ENCODE measurements at regions not wholly inside any gene's neighbourhood (a gene's known extent, or its start where the extent isn't known, plus 50 kb on each side); places are given as distances from the start of the nearest gene placed in this dataset.

DNA sequence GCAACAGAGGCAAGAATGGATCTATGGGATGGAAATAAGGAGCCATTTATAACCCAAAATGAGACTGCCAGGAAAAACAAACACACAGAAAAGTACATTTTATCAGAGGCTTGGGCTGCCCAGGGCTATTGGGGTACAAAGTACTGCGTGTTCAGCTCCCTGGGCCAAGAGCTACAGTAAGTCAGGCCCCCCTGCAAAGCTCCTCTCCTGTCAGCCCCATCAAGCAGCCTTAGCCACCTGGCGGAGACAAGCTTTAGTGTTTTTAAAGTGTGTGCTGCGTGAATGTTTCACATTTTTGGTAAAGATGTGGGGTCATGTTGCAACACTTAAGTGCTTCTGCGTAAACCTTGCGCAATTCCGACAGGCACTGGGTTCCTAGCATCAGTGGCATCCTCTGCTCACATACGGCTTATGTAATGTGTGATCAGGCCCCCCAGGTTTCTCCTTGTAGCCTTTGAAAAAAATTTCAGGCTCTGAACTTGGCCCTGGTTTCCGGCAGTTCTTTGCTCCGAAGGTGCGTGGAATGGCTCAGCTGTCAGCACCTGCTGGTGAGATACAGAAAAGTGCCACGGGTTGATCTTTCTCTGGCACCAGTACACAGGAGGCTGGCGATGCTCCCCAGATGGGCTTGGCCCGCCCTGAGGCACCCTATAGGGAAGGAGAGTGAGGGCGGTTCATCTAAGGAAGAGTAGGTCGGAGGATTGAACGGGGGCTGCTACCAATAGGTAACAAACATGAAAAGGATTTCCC lies 198.7 kb upstream of the EEA1 start:
- Histone ChIP-seq H3K4ac (ENCODE audit: low read depth, low read length) (no peak overlapping the region), H3K9ac (ENCODE audit: low read length) (no peak overlapping the region), H2AFZ (ENCODE audit: insufficient read depth, low read length, poor library complexity) (no peak overlapping the region), H2BK120ac (ENCODE audit: insufficient read depth, low read length, poor library complexity) (no peak overlapping the region), H4K8ac (ENCODE audit: low read depth, low read length) (no peak overlapping the region), H3K4me1 (ENCODE audit: control insufficient read depth in 1 of 2, insufficient read depth in 2 of 2, low read length in 2 of 2) (peaks cover 7 to 9% of the 10 kb centered on the region in 2 experiments), H2BK5ac (ENCODE audit: low read depth, low read length, poor library complexity) (no peak overlapping the region), H3K27ac (ENCODE audit: low read depth, low read length) (no peak overlapping the region), H3K36me3 (ENCODE audit: control insufficient read depth in 1 of 2, insufficient read depth in 2 of 2, low read length in 2 of 2) (no peaks in the 10 kb centered on the region), H4K91ac (ENCODE audit: low read depth, low read length) (no peak overlapping the region), H2BK12ac (ENCODE audit: low read length) (no peak overlapping the region), H4K12ac (ENCODE audit: low read depth, low read length) (no peak overlapping the region), H3K18ac (ENCODE audit: low read length) (no peak overlapping the region), H3K23ac (ENCODE audit: low read length) (no peak overlapping the region), H2AK5ac (ENCODE audit: low read length) (no peak overlapping the region), H3K9me3 (ENCODE audit: insufficient read depth, low read depth, low read length) (no peaks in the 10 kb centered on the region), H3K4me2 (ENCODE audit: low read length) (no peak overlapping the region), H3K4me3 (ENCODE audit: low read depth, low read length) (no peak overlapping the region), H3K14ac (ENCODE audit: low read length) (no peak overlapping the region), H3K79me2 (ENCODE audit: control insufficient read depth, insufficient read depth, low read length, poor library complexity) (no peaks in the 10 kb centered on the region), H3K79me1 (ENCODE audit: low read length) (no peaks in the 10 kb centered on the region), H3K27me3 (ENCODE audit: insufficient read depth, low read length) (no peaks in the 10 kb centered on the region)
- DNase-seq = peak; percentile 88 to 99
- no CpG with 5 or more reads among the region's 16 CpGs for WGBS (ENCODE audit: extremely low coverage, insufficient coverage, insufficient read length)

DNA sequence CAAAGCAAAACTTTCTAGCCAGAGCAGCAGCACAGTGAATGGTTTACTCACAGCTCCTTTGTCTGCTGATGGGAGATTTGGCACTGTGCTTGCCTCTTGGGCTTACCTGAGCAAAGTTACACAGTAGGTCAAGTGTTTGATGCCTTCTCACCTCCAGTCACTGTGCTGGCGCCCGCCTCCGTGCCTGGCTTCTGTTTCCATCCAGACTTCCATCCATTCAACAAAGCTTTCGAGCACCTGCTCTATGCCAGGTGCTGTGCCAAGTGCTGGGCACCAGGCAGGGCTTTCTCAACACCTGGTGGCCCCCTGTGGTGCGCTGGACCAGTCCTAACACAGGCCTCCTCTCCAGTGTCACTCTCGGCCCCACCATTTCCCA lies 199.2 kb upstream of the EEA1 start:
- Histone ChIP-seq H3K9ac (ENCODE audit: low read length) (no peak overlapping the region), H3K4me1 (ENCODE audit: control insufficient read depth in 1 of 2, insufficient read depth in 2 of 2, low read length in 2 of 2) (peaks cover 7 to 9% of the 10 kb centered on the region in 2 experiments), H2BK5ac (ENCODE audit: low read depth, low read length, poor library complexity) (no peak overlapping the region), H4K8ac (ENCODE audit: low read depth, low read length) (no peak overlapping the region), H3K79me2 (ENCODE audit: control insufficient read depth, insufficient read depth, low read length, poor library complexity) (no peaks in the 10 kb centered on the region), H3K14ac (ENCODE audit: low read length) (no peak overlapping the region), H2AFZ (ENCODE audit: insufficient read depth, low read length, poor library complexity) (no peak overlapping the region), H3K27ac (ENCODE audit: low read depth, low read length) (no peak overlapping the region), H3K18ac (ENCODE audit: low read length) (no peak overlapping the region), H3K4me2 (ENCODE audit: low read length) (no peak overlapping the region), H3K79me1 (ENCODE audit: low read length) (no peaks in the 10 kb centered on the region), H3K9me3 (ENCODE audit: insufficient read depth, low read depth, low read length) (no peaks in the 10 kb centered on the region), H4K12ac (ENCODE audit: low read depth, low read length) (no peak overlapping the region), H3K23ac (ENCODE audit: low read length) (no peak overlapping the region), H2AK5ac (ENCODE audit: low read length) (no peak overlapping the region), H3K4me3 (ENCODE audit: low read depth, low read length) (no peak overlapping the region), H3K4ac (ENCODE audit: low read depth, low read length) (no peak overlapping the region), H2BK12ac (ENCODE audit: low read length) (no peak overlapping the region), H2BK120ac (ENCODE audit: insufficient read depth, low read length, poor library complexity) (no peak overlapping the region), H3K27me3 (ENCODE audit: insufficient read depth, low read length) (no peaks in the 10 kb centered on the region), H4K91ac (ENCODE audit: low read depth, low read length) (no peak overlapping the region), H3K36me3 (ENCODE audit: control insufficient read depth in 1 of 2, insufficient read depth in 2 of 2, low read length in 2 of 2) (no peaks in the 10 kb centered on the region)
- no peak for DNase-seq
- no CpG with 5 or more reads among the region's 6 CpGs for whole genome bisulfite sequencing (ENCODE audit: extremely low coverage, insufficient coverage, insufficient read length)

DNA sequence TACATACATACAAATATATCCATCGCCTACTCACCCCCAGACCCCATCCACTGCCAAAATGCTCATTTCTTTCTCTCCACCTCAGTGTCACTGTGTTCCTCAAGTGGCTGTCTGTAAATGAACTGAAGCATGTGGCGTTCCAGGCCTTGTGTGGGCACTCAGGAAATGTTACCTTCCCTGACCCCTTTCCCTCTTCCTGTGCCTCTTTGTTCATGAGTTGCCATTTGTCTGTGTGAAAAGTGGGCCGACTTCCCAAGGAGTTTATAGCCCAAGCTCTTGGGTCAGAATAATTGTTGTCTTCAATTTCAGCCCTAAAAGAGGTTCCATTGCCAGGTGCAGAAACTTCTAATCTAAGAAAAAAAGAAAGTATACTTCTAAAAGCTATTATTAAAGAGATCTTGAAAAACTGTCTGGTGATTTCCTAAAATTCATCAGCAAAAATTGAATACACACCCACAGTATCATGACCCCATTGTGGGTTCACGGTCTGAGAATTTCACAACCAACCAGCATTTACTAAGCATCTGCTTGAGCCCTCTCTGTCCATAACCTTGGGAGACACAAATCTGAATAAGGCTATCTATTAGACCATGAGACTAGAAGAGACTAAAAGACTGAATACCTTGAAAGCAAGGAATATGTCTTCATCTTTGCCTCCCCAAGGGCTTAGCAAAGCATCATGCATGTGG lies 201.4 kb upstream of the EEA1 start:
- 100% methylated on average over 1 of the region's 4 CpGs for WGBS (ENCODE audit: extremely low coverage, insufficient coverage, insufficient read length)
- H4K8ac ChIP-seq (ENCODE audit: low read depth, low read length) = no peak overlapping the region

DNA sequence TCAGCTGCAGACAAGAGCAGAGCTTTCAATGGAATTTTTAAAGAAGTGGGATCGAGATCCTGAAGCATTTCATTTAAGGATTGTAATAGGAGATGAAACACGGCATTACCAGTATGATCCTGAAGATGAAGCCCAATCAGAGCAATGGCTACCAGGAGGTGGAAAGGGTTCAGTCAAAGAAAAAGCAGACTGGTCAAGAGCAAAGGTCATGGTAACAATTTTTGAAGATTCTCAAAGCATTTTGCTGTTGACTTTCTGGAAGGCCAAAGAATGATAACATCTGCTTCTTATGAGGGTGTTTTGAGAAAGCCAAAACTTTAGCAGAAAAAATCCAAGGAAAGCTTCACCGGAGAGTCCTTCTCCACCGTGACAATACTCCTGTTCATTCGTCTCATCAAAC lies 204.3 kb upstream of the EEA1 start:
- no peak overlapping the region for H2BK120ac ChIP-seq (ENCODE audit: insufficient read depth, low read length, poor library complexity)
- H3K18ac ChIP-seq (ENCODE audit: low read length) = no peak overlapping the region
- no CpG with 5 or more reads among the region's 5 CpGs for WGBS (ENCODE audit: extremely low coverage, insufficient coverage, insufficient read length)
- no peak overlapping the region for H4K91ac ChIP-seq (ENCODE audit: low read depth, low read length)
- H2BK5ac ChIP-seq (ENCODE audit: low read depth, low read length, poor library complexity) = no peak overlapping the region
- no peaks in the 10 kb centered on the region for H3K36me3 ChIP-seq (ENCODE audit: control insufficient read depth in 1 of 2, insufficient read depth in 2 of 2, low read length in 2 of 2)
- H3K4me2 ChIP-seq (ENCODE audit: low read length) = no peak overlapping the region
- H3K14ac ChIP-seq (ENCODE audit: low read length) = no peak overlapping the region
- H3K9ac ChIP-seq (ENCODE audit: low read length) = no peak overlapping the region
- no peak overlapping the region for H3K4ac ChIP-seq (ENCODE audit: low read depth, low read length)
- no peak overlapping the region for H2AK5ac ChIP-seq (ENCODE audit: low read length)
- peak in 1 of 2 donors; percentile 69 for DNase-seq
- H3K23ac ChIP-seq (ENCODE audit: low read length) = no peak overlapping the region
- no peaks in the 10 kb centered on the region for H3K27me3 ChIP-seq (ENCODE audit: insufficient read depth, low read length)
- no peak overlapping the region for H4K8ac ChIP-seq (ENCODE audit: low read depth, low read length)
- H3K79me2 ChIP-seq (ENCODE audit: control insufficient read depth, insufficient read depth, low read length, poor library complexity) = no peaks in the 10 kb centered on the region
- no peak overlapping the region for H3K4me3 ChIP-seq (ENCODE audit: low read depth, low read length)
- no peaks in the 10 kb centered on the region for H3K79me1 ChIP-seq (ENCODE audit: low read length)
- H3K4me1 ChIP-seq (ENCODE audit: control insufficient read depth in 1 of 2, insufficient read depth in 2 of 2, low read length in 2 of 2) = peaks cover 0 to 5% of the 10 kb centered on the region in 2 experiments
- no peaks in the 10 kb centered on the region for H3K9me3 ChIP-seq (ENCODE audit: insufficient read depth, low read depth, low read length)
- H2BK12ac ChIP-seq (ENCODE audit: low read length) = no peak overlapping the region
- H2AFZ ChIP-seq (ENCODE audit: insufficient read depth, low read length, poor library complexity) = no peak overlapping the region
- no peak overlapping the region for H4K12ac ChIP-seq (ENCODE audit: low read depth, low read length)
- H3K27ac ChIP-seq (ENCODE audit: low read depth, low read length) = no peak overlapping the region

More for the DNA sequence above, 201.4 kb upstream of the EEA1 start:
- Histone ChIP-seq H2BK5ac (ENCODE audit: low read depth, low read length, poor library complexity) (no peak overlapping the region), H3K4ac (ENCODE audit: low read depth, low read length) (no peak overlapping the region), H2BK120ac (ENCODE audit: insufficient read depth, low read length, poor library complexity) (no peak overlapping the region), H3K36me3 (ENCODE audit: control insufficient read depth in 1 of 2, insufficient read depth in 2 of 2, low read length in 2 of 2) (no peaks in the 10 kb centered on the region), H3K4me3 (ENCODE audit: low read depth, low read length) (no peak overlapping the region), H3K18ac (ENCODE audit: low read length) (no peak overlapping the region), H3K14ac (ENCODE audit: low read length) (no peak overlapping the region), H2AK5ac (ENCODE audit: low read length) (peak overlapping the region; percentile 35), H2AFZ (ENCODE audit: insufficient read depth, low read length, poor library complexity) (no peak overlapping the region), H4K91ac (ENCODE audit: low read depth, low read length) (no peak overlapping the region), H3K4me1 (ENCODE audit: control insufficient read depth in 1 of 2, insufficient read depth in 2 of 2, low read length in 2 of 2) (peaks cover 7 to 9% of the 10 kb centered on the region in 2 experiments), H3K23ac (ENCODE audit: low read length) (no peak overlapping the region), H3K9me3 (ENCODE audit: insufficient read depth, low read depth, low read length) (no peaks in the 10 kb centered on the region), H3K27me3 (ENCODE audit: insufficient read depth, low read length) (no peaks in the 10 kb centered on the region), H4K12ac (ENCODE audit: low read depth, low read length) (no peak overlapping the region), H3K79me2 (ENCODE audit: control insufficient read depth, insufficient read depth, low read length, poor library complexity) (no peaks in the 10 kb centered on the region), H3K9ac (ENCODE audit: low read length) (no peak overlapping the region), H3K79me1 (ENCODE audit: low read length) (no peaks in the 10 kb centered on the region), H2BK12ac (ENCODE audit: low read length) (no peak overlapping the region), H3K4me2 (ENCODE audit: low read length) (no peak overlapping the region), H3K27ac (ENCODE audit: low read depth, low read length) (no peak overlapping the region)
- no peak for DNase-seq
